Dermis microvascular lymphatic vessel endothelial cell (primary cell): ENCODE measurements at regions not wholly inside any gene's neighbourhood (a gene's known extent, or its start where the extent isn't known, plus 50 kb on each side); places are given as distances from the start of the nearest gene placed in this dataset.

Experiments used
- DNase-seq, 2 donors: peaks; one replicate each; pipeline versions ENCODE4 v3.0.0 to v3.0.0-alpha.2; 2010; ENCODE audit warnings: low read depth in 2 of 2

GRCh38 chrX:124827258-124827845 lies 481.0 kb downstream of the SH2D1A start:
- no peak for DNase-seq

DNA sequence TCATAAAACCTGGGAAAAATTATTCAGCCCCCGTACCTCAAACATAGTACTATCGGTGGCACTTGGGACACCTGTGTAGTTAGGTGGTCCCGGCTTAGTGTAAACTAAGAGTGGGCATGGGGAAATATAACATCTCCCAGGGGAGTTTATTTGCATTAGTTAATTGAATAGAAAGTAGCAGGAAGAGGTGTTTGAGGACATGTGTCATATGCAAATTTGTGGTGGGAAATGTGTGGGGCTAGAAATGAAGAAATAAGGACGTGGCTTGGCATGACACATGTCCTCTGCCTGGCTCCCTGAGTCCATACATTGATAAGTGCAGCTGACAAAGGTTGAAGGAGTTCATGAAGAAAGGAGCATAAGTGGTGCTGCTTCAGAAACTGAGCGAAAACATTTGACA lies 483.6 kb downstream of the SH2D1A start:
- no peak for DNase-seq

DNA sequence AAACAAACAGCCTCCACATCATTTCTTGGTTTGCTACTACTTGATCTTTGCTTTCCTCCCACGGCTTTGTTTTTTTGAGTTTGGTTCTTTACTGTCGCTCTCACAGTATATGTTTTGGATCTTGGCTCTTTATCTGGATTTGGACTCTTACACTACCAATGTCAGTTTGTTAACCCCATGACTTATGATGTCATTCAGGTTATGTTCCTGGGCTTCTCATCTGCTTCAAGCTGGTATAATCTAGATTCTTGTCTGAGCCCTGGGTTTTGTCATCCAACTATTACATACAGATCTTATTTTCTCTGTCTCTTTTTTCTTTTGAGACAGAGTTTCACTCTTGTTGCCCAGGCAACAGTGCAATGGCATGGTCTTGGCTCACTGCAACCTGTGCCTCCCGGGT lies 482.9 kb upstream of the TEX13C start:
- DNase-seq: no peak

DNA sequence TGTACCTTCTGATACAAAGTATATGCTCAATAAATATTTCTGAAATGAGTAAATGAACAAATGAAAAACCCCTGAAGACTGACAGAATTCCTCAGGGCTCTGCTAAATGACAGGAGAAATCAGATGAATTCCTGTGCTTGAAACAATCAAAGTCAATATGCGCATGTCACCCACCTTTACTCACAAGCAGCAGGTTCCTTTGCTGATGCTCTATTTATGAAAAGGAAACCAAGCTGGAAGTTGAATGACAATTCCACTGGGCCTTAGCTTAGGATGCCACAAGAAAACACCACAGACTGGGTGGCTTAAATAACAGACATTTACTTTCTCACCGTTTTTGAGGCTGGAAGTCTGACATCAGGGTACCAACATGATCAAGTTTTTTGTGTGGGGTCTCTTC lies 477.5 kb upstream of the TEX13C start:
- DNase-seq: no peak

DNA sequence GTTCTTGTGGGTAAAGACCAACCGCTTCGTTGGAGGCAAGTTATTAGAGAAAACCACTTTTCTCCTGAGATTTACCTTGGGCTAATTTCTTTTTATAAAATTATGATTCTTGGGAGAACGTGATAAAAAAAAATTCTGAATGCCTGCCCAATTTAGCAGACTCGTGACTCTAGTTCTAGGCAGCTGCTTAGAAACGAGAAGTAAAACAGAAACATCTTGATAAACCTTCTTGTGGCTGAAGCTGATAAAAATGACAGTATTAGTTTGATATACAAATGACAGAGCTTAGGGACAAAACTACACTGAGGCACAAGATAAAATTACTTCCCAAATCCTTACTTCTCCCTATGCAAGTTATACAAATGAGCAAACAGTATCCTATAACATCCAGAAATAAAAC lies 458.9 kb upstream of the TEX13C start:
- DNase-seq: no peak

DNA sequence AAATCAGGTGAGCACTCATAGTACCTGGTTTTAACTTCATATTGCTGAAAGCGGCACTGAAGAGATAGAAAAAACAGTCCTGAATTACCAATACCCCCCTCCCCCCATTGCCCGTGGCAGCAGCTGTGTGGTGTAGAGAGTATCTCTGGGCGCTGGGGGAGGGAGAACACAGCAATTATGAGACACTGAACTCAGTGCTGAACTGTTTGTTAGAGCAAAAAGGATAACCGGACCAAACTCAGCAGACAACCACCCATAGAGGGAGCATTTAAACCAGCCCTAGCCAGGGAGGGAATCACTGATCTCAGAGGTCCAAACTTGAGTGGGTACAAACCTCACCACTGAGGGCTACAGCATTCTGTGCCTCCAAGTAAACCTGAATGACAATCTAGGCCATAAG lies 457.4 kb upstream of the TEX13C start:
- DNase-seq: no peak

- DNase-seq: no peak
These were observed 456.4 kb upstream of the TEX13C start for GRCh38 chrX:124863303-124863702.

DNA sequence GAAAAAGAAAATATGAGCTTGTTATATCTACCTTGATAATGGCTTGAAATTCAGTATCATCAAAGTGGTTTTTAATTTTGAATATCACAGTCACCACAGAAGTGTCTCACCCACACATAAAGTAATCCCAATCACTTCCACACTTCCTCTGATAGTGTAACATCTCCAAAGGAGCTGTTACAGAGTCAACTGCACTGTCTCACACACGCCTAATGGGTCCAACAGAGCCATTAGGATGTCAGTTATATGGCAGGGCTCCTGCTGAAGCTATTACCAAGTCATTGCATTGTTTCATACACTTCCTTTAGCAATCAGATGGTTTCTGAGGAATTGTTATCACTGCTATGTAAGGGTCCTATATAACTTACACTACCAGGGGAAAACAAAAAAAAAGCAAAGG lies 432.1 kb upstream of the TEX13C start:
- DNase-seq: no peak

DNA sequence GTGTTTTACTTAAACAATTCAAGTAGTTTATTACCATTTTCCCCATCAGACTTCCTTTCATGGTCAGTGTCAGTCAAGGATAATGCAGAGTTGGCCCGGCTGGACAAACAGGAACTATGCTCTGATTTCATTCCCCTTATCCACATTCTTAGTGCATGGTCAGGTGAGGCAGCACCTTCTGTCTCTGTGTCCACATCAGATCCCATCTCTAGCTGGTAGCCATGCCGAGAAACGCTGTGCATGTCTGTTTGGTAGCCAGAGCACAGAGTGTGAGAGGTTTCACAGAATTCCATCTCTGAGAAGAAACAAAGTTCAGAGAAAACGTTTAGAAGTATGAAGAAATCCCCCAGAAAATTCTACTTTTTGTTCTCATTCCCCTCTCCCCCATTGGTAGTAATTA lies 423.7 kb upstream of the TEX13C start:
- no peak for DNase-seq

DNA sequence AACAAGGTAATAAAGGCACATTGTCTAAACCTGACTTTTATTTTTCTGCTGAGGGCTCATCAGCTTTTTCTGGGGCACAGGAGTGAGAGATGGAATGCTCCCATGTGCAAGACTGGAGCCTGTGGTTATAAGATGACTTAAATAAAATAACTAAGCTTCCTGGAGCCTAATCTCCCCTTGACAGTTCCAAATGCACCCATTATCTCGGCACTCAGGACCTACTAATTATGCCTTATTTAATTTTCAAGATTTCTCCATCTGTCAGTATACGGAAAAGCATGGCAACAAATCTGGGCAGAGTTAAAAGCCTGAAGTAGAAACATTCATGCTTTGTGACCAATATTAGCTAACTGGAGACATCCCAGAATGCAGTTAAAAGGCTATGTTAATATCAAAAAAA lies 416.7 kb upstream of the TEX13C start:
- no peak for DNase-seq

- no peak for DNase-seq
These were observed 409.1 kb upstream of the TEX13C start for GRCh38 chrX:124910611-124911010.

GRCh38 chrX:124917011-124917410 lies 402.7 kb upstream of the TEX13C start:
- no peak for DNase-seq

DNA sequence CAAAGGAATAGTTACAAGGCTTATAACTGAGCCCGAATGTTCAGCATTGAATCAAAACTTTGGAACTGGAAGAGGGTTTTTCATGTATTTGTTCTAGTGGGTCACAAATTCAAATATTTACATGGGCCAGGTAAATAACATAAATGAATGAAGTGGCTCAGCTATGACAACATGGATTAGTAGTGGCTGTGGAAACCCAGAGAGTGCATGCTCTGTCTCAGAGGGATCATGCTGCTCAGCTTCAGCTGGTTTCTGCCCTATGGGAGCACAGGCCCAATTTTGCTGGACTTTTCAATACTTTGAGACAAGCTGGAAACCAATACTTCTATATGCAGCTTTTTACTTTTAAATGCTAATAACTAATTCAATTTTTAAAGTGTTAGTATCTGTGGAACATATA lies 394.0 kb upstream of the TEX13C start:
- no peak for DNase-seq

- DNase-seq: no peak
These were observed 388.4 kb upstream of the TEX13C start for GRCh38 chrX:124931241-124931640.

DNA sequence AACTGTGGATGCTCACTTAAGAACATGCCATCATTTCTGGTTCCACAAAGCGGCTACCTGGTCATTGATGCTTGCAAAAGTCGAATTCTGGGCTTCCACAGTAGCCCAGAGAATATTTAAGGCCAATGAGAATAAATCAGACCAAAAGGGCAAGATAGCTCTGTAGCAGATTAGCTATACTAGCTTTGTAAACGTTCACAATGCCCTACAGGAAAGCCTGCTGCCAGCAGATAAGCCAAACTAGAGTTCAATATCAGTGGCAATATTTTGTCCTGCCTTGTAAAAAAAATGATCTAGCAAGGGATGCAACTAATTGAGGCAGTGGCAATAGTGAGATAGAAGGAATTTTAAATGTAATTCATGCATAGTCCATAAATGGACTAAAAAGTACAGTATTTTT lies 387.7 kb upstream of the TEX13C start:
- DNase-seq: no peak

- no peak for DNase-seq
These were observed 381.0 kb upstream of the TEX13C start for GRCh38 chrX:124938715-124939114.

- no peak for DNase-seq
These were observed 379.1 kb upstream of the TEX13C start for GRCh38 chrX:124940531-124940930.

DNA sequence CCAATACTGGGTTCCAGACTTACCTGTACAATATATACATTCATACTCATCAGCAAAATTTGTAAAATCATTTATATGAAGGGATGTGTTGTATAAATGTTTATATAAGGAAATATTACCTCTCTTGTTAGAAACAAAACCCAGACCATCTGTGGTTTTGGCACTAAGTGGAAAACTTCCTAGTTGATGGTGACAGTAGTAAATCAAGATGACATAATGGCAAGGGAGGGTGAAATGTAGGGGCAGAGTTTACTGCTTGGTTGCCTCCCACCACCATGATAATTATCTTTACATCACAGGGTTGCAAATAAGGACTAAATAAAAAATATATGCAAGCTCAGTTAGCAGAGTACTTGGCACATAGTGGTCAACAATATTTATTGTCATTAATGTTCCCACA lies 365.3 kb upstream of the TEX13C start:
- no peak for DNase-seq

GRCh38 chrX:124960454-124960853 lies 359.2 kb upstream of the TEX13C start:
- DNase-seq: no peak

GRCh38 chrX:124963717-124964116 lies 356.0 kb upstream of the TEX13C start, which contains the start of gene TENM1:
TENM1 (minus strand) TSS chrX:124963817.
- DNase-seq: no peak

DNA sequence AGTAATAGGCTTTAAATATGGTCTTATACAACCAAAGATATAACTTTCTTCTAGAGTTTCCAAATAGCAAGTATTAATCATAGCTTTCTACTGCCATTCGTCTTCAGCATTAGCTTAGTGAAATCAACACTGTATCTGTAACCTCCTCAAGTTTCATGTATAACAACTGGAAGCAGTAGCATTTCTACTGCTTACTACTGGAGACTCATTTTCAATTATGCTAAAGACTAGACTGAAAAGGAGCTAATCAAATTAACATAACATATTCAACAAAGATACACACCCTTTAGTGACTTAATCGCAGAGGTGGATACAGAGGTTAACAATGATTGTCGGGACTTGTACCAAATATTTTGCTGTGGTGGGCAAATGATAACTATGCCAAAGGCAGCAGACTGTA lies 344.2 kb upstream of the TEX13C start:
- no peak for DNase-seq

- DNase-seq: no peak
These were observed 338.3 kb upstream of the TEX13C start for GRCh38 chrX:124981420-124981819.

DNA sequence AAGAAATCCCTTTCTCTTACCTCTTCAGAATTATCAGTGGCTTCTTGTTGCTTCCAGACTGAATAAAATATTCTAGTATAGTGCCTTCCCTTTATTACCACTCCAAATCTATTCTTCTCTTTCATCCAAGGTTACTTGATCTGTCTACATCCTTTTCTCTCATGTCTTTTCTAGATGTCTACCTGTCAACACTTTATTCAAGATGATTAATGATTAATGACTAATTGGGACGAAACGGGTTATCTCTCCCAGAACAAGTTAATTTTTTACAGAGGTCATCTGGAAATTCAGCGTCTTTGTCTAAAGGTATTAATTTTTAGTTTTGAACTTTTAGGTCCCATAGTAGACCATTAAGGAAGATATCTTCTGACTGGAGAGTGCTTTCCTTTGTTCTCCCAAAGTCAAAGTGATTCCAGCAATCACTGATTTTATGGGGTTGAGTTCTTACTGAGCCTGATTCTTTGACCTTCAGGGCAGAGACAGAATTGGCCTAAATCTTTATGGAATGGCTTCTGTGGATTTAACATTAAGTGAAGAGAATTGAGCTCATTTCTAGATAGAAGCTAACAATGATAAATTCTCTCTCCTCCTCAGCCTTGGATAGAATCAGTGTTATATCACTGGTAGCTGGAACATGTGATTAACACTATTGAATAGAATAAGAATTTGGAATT lies 335.4 kb upstream of the TEX13C start:
- no peak for DNase-seq

DNA sequence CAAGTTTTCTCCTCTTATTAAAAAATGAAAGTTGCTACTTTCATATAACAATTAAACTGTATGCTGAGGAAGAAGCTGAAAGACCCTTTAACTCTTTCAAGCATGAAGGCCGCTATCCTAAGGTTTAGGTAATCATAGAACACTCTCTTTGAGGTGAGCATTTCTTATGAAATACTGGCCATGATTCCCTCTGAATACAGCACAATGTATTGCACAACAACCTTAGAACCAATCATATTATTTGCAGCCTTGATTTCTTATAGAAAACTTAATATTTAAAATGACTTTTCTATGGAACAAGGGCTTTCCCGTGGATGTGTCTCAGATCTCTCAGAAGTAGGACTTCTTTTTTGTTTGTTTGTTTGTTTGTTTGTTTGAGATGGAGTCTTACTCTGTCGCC lies 333.4 kb upstream of the TEX13C start:
- DNase-seq: no peak
